ENCODE measurements at regions not wholly inside any gene's neighbourhood (a gene's known extent, or its start where the extent isn't known, plus 50 kb on each side); places are given as distances from the start of the nearest gene placed in this dataset.

DNA sequence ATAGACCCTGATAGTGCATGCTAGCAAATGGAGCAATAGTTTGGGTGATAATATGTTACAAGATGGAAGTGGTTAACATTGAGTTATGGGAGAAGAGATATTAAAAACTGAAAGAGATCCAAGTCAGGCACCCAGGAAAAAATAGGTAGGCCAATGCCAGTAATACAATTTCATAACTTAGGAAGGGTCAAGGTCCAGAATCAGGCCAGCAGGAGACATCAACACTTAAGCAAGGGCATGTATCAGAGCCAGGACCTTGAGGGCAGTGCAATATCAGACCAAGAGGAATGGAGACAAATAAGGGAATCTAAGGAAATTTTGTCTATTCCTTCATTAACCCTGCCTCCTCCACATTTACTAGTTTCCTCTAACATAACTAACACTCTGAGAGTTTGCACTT lies 124.1 kb upstream of the NYAP2 start:
- no peaks in the 10 kb centered on the region for H3K4me1 Mint-ChIP-seq
- Histone ChIP-seq H3K9me3 (ENCODE audit: control insufficient read depth, low read length) (no peaks in the 10 kb centered on the region), H3K4me3 (ENCODE audit: low read length) (no peak overlapping the region), H3K9ac (ENCODE audit: extremely low read depth, low read length, poor library complexity, severe bottlenecking) (no peak overlapping the region), H3K27ac (ENCODE audit: low read depth, low read length) (no peak overlapping the region), H3K36me3 (ENCODE audit: control insufficient read depth, insufficient read depth, low read length) (no peaks in the 10 kb centered on the region), H3K4me1 (ENCODE audit: control insufficient read depth, insufficient read depth, low read length) (no peaks in the 10 kb centered on the region), H3K27me3 (ENCODE audit: control insufficient read depth, insufficient read depth, low read length, poor library complexity, severe bottlenecking) (no peaks in the 10 kb centered on the region)
- H3K27me3 Mint-ChIP-seq (ENCODE audit: insufficient read depth): no peaks in the 10 kb centered on the region
- no peak overlapping the region for H3K4me3 Mint-ChIP-seq
- H3K9me3 Mint-ChIP-seq: no peaks in the 10 kb centered on the region
- H3K36me3 Mint-ChIP-seq (ENCODE audit: low read depth): no peaks in the 10 kb centered on the region
- TF ChIP-seq, protein P1, sequence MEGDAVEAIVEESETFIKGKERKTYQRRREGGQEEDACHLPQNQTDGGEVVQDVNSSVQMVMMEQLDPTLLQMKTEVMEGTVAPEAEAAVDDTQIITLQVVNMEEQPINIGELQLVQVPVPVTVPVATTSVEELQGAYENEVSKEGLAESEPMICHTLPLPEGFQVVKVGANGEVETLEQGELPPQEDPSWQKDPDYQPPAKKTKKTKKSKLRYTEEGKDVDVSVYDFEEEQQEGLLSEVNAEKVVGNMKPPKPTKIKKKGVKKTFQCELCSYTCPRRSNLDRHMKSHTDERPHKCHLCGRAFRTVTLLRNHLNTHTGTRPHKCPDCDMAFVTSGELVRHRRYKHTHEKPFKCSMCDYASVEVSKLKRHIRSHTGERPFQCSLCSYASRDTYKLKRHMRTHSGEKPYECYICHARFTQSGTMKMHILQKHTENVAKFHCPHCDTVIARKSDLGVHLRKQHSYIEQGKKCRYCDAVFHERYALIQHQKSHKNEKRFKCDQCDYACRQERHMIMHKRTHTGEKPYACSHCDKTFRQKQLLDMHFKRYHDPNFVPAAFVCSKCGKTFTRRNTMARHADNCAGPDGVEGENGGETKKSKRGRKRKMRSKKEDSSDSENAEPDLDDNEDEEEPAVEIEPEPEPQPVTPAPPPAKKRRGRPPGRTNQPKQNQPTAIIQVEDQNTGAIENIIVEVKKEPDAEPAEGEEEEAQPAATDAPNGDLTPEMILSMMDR (conservative IDR thresholded peaks at IDR 0.05): no peak
- DNase-seq: no peak
- no peak overlapping the region for H3K27ac Mint-ChIP-seq

DNA sequence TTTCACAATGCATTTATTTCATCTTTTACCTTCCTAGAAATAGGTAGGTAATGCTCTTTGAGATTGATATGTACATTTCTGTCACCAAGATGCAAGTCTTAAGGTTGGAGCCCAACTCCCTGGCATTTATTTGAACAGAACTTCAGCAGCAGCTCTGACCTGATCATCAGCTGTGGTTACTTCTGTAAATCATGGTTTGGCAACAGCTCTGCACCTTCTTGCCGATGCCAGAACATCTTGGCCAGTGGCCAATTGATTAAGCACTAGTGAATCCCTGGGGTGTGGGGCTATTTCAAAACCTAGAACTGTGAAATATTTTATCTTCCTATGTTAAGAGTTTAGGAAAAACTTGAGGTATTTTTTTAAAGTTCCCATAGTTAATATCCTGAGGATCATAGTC lies 124.8 kb upstream of the NYAP2 start:
- H3K9me3 ChIP-seq (ENCODE audit: control insufficient read depth, low read length): no peaks in the 10 kb centered on the region
- TF ChIP-seq, protein P1 (conservative IDR thresholded peaks at IDR 0.05): no peak
- no peaks in the 10 kb centered on the region for H3K36me3 ChIP-seq (ENCODE audit: control insufficient read depth, insufficient read depth, low read length)
- no peaks in the 10 kb centered on the region for H3K36me3 Mint-ChIP-seq (ENCODE audit: low read depth)
- no peak for DNase-seq
- H3K4me3 Mint-ChIP-seq: no peak overlapping the region
- WGBS, 2 experiments (ENCODE audit: insufficient coverage in 1 of 2, insufficient read length in 1 of 2): 88% methylated on average over 1 of the region's 1 CpG; no CpG with 5 or more reads in 1 of the 2 experiments
- H3K4me3 ChIP-seq (ENCODE audit: low read length): no peak overlapping the region
- H3K27me3 ChIP-seq (ENCODE audit: control insufficient read depth, insufficient read depth, low read length, poor library complexity, severe bottlenecking): no peaks in the 10 kb centered on the region
- no peaks in the 10 kb centered on the region for H3K9me3 Mint-ChIP-seq
- H3K27ac Mint-ChIP-seq: no peak overlapping the region
- no peaks in the 10 kb centered on the region for H3K4me1 ChIP-seq (ENCODE audit: control insufficient read depth, insufficient read depth, low read length)
- no peak overlapping the region for H3K9ac ChIP-seq (ENCODE audit: extremely low read depth, low read length, poor library complexity, severe bottlenecking)
- no peak overlapping the region for H3K27ac ChIP-seq (ENCODE audit: low read depth, low read length)
- no peaks in the 10 kb centered on the region for H3K4me1 Mint-ChIP-seq
- no peaks in the 10 kb centered on the region for H3K27me3 Mint-ChIP-seq (ENCODE audit: insufficient read depth)

DNA sequence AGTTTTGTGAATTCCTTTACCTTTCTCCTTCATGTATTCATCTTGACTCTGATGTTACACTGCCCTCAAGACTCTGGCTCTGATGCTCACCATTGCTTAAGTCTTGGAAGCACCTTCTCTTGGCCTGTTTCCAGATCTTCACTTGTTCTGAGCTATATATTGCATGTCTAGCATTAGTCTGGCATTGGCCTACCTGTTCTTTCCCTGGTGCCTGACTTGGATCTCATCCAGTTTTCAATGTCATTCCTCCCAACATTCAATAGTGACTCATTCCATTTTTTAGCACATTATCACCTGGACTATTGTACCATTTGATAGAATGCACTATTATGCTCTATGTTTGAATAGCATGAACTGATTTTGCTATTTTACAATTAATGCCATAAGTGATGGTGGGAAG lies 127.3 kb upstream of the NYAP2 start:
- no peak overlapping the region for H3K27ac ChIP-seq (ENCODE audit: low read depth, low read length)
- Mint-ChIP-seq H3K4me1 (no peaks in the 10 kb centered on the region), H3K27me3 (ENCODE audit: insufficient read depth) (no peaks in the 10 kb centered on the region), H3K9me3 (no peaks in the 10 kb centered on the region), H3K4me3 (no peak overlapping the region), H3K36me3 (ENCODE audit: low read depth) (no peaks in the 10 kb centered on the region), H3K27ac (no peak overlapping the region)
- DNase-seq: no peak
- H3K36me3 ChIP-seq (ENCODE audit: control insufficient read depth, insufficient read depth, low read length): no peaks in the 10 kb centered on the region
- no peaks in the 10 kb centered on the region for H3K27me3 ChIP-seq (ENCODE audit: control insufficient read depth, insufficient read depth, low read length, poor library complexity, severe bottlenecking)
- H3K9me3 ChIP-seq (ENCODE audit: control insufficient read depth, low read length): no peaks in the 10 kb centered on the region
- TF ChIP-seq, protein P1 (conservative IDR thresholded peaks at IDR 0.05): no peak
- no peak overlapping the region for H3K9ac ChIP-seq (ENCODE audit: extremely low read depth, low read length, poor library complexity, severe bottlenecking)
- H3K4me1 ChIP-seq (ENCODE audit: control insufficient read depth, insufficient read depth, low read length): no peaks in the 10 kb centered on the region
- no peak overlapping the region for H3K4me3 ChIP-seq (ENCODE audit: low read length)

Data from endodermal cell (in vitro differentiated cells).